ENCODE measurements at regions not wholly inside any gene's neighbourhood (a gene's known extent, or its start where the extent isn't known, plus 50 kb on each side); places are given as distances from the start of the nearest gene placed in this dataset.
"Not testable (repeated sequence)": the region's sequence is repeated elsewhere in the genome, so short reads cannot be mapped to it uniquely, and the experiment has no call there.

DNA sequence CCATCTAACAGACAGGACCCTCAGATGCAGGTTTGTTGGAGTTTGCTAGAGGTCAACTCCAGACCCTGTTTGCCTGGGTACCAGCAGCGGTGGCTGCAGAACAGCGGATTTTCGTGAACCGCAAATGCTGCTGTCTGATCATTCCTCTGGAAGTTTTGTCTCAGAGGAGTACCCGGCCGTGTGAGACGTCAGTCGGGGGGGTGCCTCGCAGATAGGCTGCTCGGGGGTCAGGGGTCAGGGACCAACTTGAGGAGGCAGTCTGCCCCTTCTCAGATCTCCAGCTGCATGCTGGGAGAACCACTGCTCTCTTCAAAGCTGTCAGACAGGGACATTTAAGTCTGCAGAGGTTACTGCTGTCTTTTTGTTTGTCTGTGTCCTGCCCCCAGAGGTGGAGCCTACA is 282.9 kb upstream of the PRR16 start:
- H3K27ac ChIP-seq (ENCODE audit: low read length); H3K9me3 ChIP-seq (ENCODE audit: control insufficient read depth, low read length); H3K4me3 ChIP-seq (ENCODE audit: low read length); H3K4me1 ChIP-seq (ENCODE audit: control insufficient read depth, insufficient read depth, low read length); ATAC-seq; intact Hi-C loops (cut with DNase I); DNase-seq; H3K27me3 ChIP-seq (ENCODE audit: control insufficient read depth, insufficient read depth): not testable (repeated sequence)
- WGBS, result 79% methylated on average over 10 of the region's 10 CpGs

- H3K9me3 ChIP-seq (ENCODE audit: control insufficient read depth, low read length); H3K27ac ChIP-seq (ENCODE audit: low read length); H3K4me1 ChIP-seq (ENCODE audit: control insufficient read depth, insufficient read depth, low read length); DNase-seq; H3K4me3 ChIP-seq (ENCODE audit: low read length); H3K27me3 ChIP-seq (ENCODE audit: control insufficient read depth, insufficient read depth); intact Hi-C loops (cut with DNase I); ATAC-seq: not testable (repeated sequence)
- 79% methylated on average over 2 of the region's 2 CpGs for WGBS
Measured at GRCh38 chr5:120194650-120195049, 269.4 kb upstream of the PRR16 start.

- Histone ChIP-seq H3K4me1 (ENCODE audit: control insufficient read depth, insufficient read depth, low read length) (no peaks in the 10 kb centered on the region), H3K27ac (ENCODE audit: low read length) (no peak overlapping the region), H3K4me3 (ENCODE audit: low read length) (no peak overlapping the region), H3K9me3 (ENCODE audit: control insufficient read depth, low read length) (no peaks in the 10 kb centered on the region), H3K27me3 (ENCODE audit: control insufficient read depth, insufficient read depth) (no peaks in the 10 kb centered on the region)
- WGBS, result 38% methylated on average over 3 of the region's 3 CpGs
- intact Hi-C loops (cut with DNase I), result no loop called here
- ATAC-seq (no peak), DNase-seq (no peak)
Measured at GRCh38 chr5:120199559-120199958, 264.5 kb upstream of the PRR16 start.

GRCh38 chr5:120207129-120207528 is 257.0 kb upstream of the PRR16 start:
- H3K27ac ChIP-seq (ENCODE audit: low read length), result no peak overlapping the region
- no peaks in the 10 kb centered on the region for H3K27me3 ChIP-seq (ENCODE audit: control insufficient read depth, insufficient read depth)
- no peak for ATAC-seq
- intact Hi-C loops (cut with DNase I), result no loop called here
- no peaks in the 10 kb centered on the region for H3K9me3 ChIP-seq (ENCODE audit: control insufficient read depth, low read length)
- DNase-seq, result no peak
- H3K4me1 ChIP-seq (ENCODE audit: control insufficient read depth, insufficient read depth, low read length), result no peaks in the 10 kb centered on the region
- H3K4me3 ChIP-seq (ENCODE audit: low read length), result no peak overlapping the region

DNA sequence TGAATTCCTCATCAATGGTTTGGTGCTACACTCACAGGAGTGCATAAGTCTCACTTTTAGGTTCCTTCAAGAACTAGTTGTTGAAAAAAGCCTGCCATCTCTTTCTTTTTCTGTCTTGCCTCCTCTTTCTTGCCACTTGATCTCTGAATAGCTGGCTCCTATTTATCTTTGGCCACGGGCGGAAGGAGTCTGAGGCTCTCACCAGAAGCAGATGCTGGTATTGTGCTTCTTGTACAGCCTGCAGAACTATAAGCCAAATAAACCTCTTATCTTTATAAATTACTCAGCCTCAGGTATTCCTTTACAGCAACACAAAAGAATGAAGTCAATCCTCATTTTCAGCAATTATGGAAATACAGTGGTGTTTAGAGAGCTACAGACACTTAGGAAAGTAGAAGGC is 247.1 kb upstream of the PRR16 start:
- intact Hi-C loops (cut with DNase I), result no loop called here
- H3K4me1 ChIP-seq (ENCODE audit: control insufficient read depth, insufficient read depth, low read length), result no peaks in the 10 kb centered on the region
- no peaks in the 10 kb centered on the region for H3K9me3 ChIP-seq (ENCODE audit: control insufficient read depth, low read length)
- no peaks in the 10 kb centered on the region for H3K27me3 ChIP-seq (ENCODE audit: control insufficient read depth, insufficient read depth)
- no peak overlapping the region for H3K27ac ChIP-seq (ENCODE audit: low read length)
- no peak overlapping the region for H3K4me3 ChIP-seq (ENCODE audit: low read length)
- no peak for ATAC-seq
- WGBS, result 63% methylated on average over 2 of the region's 2 CpGs
- DNase-seq, result no peak

DNA sequence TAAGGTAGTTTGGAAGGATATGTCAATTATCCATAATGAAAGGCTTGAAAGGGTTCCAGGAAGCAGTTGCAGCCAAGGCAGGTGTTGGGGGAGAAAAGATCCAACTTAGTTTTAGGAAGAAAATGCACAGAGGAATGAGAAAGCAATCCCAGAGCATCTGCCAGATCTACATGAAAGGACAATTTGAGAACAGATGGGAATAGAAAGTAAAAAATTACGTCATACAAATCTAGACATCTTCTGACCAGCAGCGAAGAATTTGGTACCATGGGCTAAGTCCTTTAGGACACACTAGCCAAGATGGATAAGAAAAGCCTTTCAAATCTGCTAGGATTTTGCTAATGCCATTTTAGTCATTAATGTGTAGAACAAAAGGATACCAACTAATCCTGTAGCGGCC is 244.1 kb upstream of the PRR16 start:
- Histone ChIP-seq H3K4me3 (ENCODE audit: low read length) (no peak overlapping the region), H3K27me3 (ENCODE audit: control insufficient read depth, insufficient read depth) (no peaks in the 10 kb centered on the region), H3K4me1 (ENCODE audit: control insufficient read depth, insufficient read depth, low read length) (no peaks in the 10 kb centered on the region), H3K27ac (ENCODE audit: low read length) (no peak overlapping the region), H3K9me3 (ENCODE audit: control insufficient read depth, low read length) (no peaks in the 10 kb centered on the region)
- DNase-seq (no peak), ATAC-seq (no peak)
- WGBS, result 93% methylated on average over 3 of the region's 3 CpGs
- intact Hi-C loops (cut with DNase I), result no loop called here

- WGBS, result 65% methylated on average over 2 of the region's 2 CpGs
- no peak for ATAC-seq
- intact Hi-C loops (cut with DNase I), result no loop called here
Measured at GRCh38 chr5:120225524-120225923, 238.6 kb upstream of the PRR16 start.

DNA sequence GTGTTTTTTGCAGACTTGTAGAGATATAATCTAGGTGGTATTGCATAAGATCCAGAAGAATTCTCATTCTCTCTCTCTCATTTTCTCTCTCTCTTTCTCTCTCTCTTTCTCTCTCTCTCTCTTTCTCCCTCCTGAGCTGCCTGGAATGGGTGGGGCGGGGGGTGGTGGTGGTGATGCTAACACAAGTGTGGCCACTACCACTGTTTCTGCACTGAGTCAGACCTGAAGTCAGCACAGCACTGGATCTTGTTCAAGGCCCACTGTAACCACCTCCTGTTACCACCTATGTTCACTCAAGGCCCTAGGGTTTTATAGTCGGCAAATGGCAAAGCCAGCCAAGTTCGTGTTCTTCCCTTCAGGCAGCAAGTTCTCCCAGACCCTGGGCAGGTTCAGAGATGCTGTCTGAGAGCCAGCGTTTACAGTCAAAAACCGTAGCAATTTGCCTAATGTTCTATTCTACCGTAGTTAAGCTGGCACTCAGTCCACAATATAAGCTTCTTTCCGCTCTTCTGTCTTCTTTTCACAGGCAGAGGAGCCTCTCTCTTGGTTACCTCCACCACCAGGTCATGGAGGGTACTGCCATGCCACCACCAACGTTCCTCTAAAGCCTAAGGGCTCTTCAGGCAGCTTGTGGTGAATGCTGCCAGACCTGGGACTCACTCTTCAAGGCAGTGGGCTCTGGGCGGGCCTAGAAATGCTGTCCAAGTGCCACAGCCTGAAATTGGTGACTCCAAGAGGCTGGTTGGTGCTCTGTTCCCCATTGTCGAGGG is 235.7 kb upstream of the PRR16 start:
- no peaks in the 10 kb centered on the region for H3K9me3 ChIP-seq (ENCODE audit: control insufficient read depth, low read length)
- DNase-seq, result no peak
- WGBS, result 72% methylated on average over 10 of the region's 10 CpGs
- intact Hi-C loops (cut with DNase I), result no loop called here
- H3K27me3 ChIP-seq (ENCODE audit: control insufficient read depth, insufficient read depth), result no peaks in the 10 kb centered on the region
- no peak overlapping the region for H3K27ac ChIP-seq (ENCODE audit: low read length)
- H3K4me1 ChIP-seq (ENCODE audit: control insufficient read depth, insufficient read depth, low read length), result no peaks in the 10 kb centered on the region
- ATAC-seq, result no peak
- H3K4me3 ChIP-seq (ENCODE audit: low read length), result no peak overlapping the region

More at GRCh38 chr5:120225524-120225923, 238.6 kb upstream of the PRR16 start:
- Histone ChIP-seq H3K9me3 (ENCODE audit: control insufficient read depth, low read length) (no peaks in the 10 kb centered on the region), H3K27ac (ENCODE audit: low read length) (no peak overlapping the region), H3K4me3 (ENCODE audit: low read length) (no peak overlapping the region), H3K4me1 (ENCODE audit: control insufficient read depth, insufficient read depth, low read length) (no peaks in the 10 kb centered on the region), H3K27me3 (ENCODE audit: control insufficient read depth, insufficient read depth) (no peaks in the 10 kb centered on the region)
- DNase-seq, result no peak

- H3K9me3 ChIP-seq (ENCODE audit: control insufficient read depth, low read length), result no peaks in the 10 kb centered on the region
- DNase-seq (no peak), ATAC-seq (no peak)
- intact Hi-C loops (cut with DNase I), result no loop called here
- no peaks in the 10 kb centered on the region for H3K4me1 ChIP-seq (ENCODE audit: control insufficient read depth, insufficient read depth, low read length)
- no peaks in the 10 kb centered on the region for H3K27me3 ChIP-seq (ENCODE audit: control insufficient read depth, insufficient read depth)
- H3K27ac ChIP-seq (ENCODE audit: low read length), result no peak overlapping the region
- WGBS, result 73% methylated on average over 1 of the region's 1 CpG
- H3K4me3 ChIP-seq (ENCODE audit: low read length), result no peak overlapping the region
Measured at GRCh38 chr5:120229036-120229435, 235.1 kb upstream of the PRR16 start.

- DNase-seq (no peak), ATAC-seq (no peak)
- intact Hi-C loops (cut with DNase I), result no loop called here
- Histone ChIP-seq H3K27me3 (ENCODE audit: control insufficient read depth, insufficient read depth) (no peaks in the 10 kb centered on the region), H3K4me1 (ENCODE audit: control insufficient read depth, insufficient read depth, low read length) (no peaks in the 10 kb centered on the region), H3K4me3 (ENCODE audit: low read length) (no peak overlapping the region), H3K27ac (ENCODE audit: low read length) (no peak overlapping the region), H3K9me3 (ENCODE audit: control insufficient read depth, low read length) (no peaks in the 10 kb centered on the region)
- 99% methylated on average over 1 of the region's 1 CpG for WGBS
Measured at GRCh38 chr5:120231563-120231962, 232.5 kb upstream of the PRR16 start.

DNA sequence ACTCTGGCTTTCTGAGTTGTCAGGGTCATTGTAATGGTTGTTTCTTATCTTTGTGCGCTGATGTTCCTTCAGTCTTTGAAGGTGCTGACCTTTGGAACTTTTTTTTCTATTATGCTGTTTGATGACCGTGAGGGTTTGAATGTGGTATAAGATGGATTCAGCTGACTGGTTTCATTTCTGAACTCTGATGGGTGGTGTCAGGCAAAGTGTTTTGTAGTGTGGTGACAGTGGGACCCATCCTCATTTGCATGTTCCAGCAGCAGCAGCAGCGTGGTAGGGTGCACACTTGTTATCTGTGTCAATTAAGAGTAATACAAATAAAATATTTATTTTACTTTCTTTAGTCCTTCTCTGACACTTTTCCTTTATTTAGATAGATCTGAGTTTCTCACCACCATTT is 227.7 kb upstream of the PRR16 start:
- ATAC-seq, result no peak
- Histone ChIP-seq H3K9me3 (ENCODE audit: control insufficient read depth, low read length) (no peaks in the 10 kb centered on the region), H3K27ac (ENCODE audit: low read length) (no peak overlapping the region), H3K4me3 (ENCODE audit: low read length) (no peak overlapping the region), H3K27me3 (ENCODE audit: control insufficient read depth, insufficient read depth) (no peaks in the 10 kb centered on the region), H3K4me1 (ENCODE audit: control insufficient read depth, insufficient read depth, low read length) (no peaks in the 10 kb centered on the region)
- 80% methylated on average over 3 of the region's 3 CpGs for WGBS
- intact Hi-C loops (cut with DNase I), result no loop called here
- DNase-seq, result no peak

DNA sequence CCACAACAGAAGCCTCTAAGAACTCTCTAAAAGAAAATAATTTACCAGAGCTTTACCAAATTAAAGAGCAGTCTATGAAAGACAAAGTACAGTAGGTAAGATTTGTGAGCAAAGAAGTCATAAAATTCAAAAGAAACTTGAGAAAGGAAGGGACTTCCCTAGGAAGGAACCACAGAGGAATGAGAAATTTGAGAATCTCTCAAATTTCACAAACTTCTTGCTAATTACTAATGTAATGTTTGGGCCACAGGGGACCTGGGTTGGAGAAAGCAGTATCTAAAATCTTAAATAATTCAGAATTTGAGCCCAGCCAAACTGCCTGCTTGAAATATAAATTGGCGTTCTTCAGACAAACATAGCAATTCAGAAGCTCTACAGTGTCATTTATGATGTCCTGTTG is 225.0 kb upstream of the PRR16 start:
- 71% methylated on average over 1 of the region's 1 CpG for WGBS
- ATAC-seq, result no peak
- H3K9me3 ChIP-seq (ENCODE audit: control insufficient read depth, low read length), result no peaks in the 10 kb centered on the region

More for the DNA sequence above, 225.0 kb upstream of the PRR16 start:
- H3K4me3 ChIP-seq (ENCODE audit: low read length), result no peak overlapping the region
- no peaks in the 10 kb centered on the region for H3K4me1 ChIP-seq (ENCODE audit: control insufficient read depth, insufficient read depth, low read length)
- no peak for DNase-seq
- no peak overlapping the region for H3K27ac ChIP-seq (ENCODE audit: low read length)
- H3K27me3 ChIP-seq (ENCODE audit: control insufficient read depth, insufficient read depth), result no peaks in the 10 kb centered on the region
- intact Hi-C loops (cut with DNase I), result no loop called here
